Thyroid gland (tissue), 4 donors: ENCODE measurements at regions not wholly inside any gene's neighbourhood (a gene's known extent, or its start where the extent isn't known, plus 50 kb on each side); places are given as distances from the start of the nearest gene placed in this dataset.

ENCODE experiments used
- DNase-seq, 2 donors: peaks; one replicate each; pipeline ENCODE4 v3.0.0-alpha.2; 2019
- H3K27ac ChIP-seq, 3 donors: fragments of 200-600 bp; sonication (generic); 1 replicate in 2 of 3; 2 replicates in 1 of 3; pipeline ENCODE4 v1.5.1; 2016 to 2019; ENCODE audit warnings: mild to moderate bottlenecking in 1 of 3, moderate library complexity in 1 of 3
- H3K27me3 ChIP-seq: fragments of 200-600 bp; sonication (generic); one replicate; pipeline ENCODE4 v1.5.1; 2019
- H3K36me3 ChIP-seq, 2 donors: fragments of 200-600 bp; sonication (generic); one replicate each; pipeline ENCODE4 v1.5.1; 2016 to 2019
- H3K4me1 ChIP-seq, 2 donors: fragments of 200-600 bp; sonication (generic); one replicate each; pipeline ENCODE4 v1.5.1; 2017 to 2019
- H3K4me3 ChIP-seq, 3 donors: fragments of 200-600 bp; sonication (generic); replicated peaks in 1 of 3; 1 replicate in 2 of 3; 2 replicates in 1 of 3; pipeline ENCODE4 v1.5.1; 2016; ENCODE audit warnings: mild to moderate bottlenecking in 1 of 3
- H3K9me3 ChIP-seq: fragments of 200-600 bp; sonication (generic); one replicate; pipeline ENCODE4 v1.5.1; 2017
- POLR2A ChIP-seq, 2 donors: fragments of 450-650 bp; IDR thresholded peaks; one replicate each; pipeline ENCODE4 v1.6.1; 2017; ENCODE audit warnings: antibody characterized with exemption in 2 of 2, mild to moderate bottlenecking in 2 of 2, moderate library complexity in 1 of 2
- WGBS, 2 donors: methylation state at CpG; one replicate each; pipeline ENCODE4 v1.1.5; 2017; 5-methylcytosine and 5-hydroxymethylcytosine counted together
- intact Hi-C: fragments of 100-400 bp; cut with DNase I; formaldehyde crosslinking; loops from one replicate; pipeline ENCODE4 v1.15.1; 2023
- TF ChIP-seq, protein P1 (sequence below), 6 experiments: fragments of 200-600 bp in 3 of 6; fragments of 450-650 bp in 3 of 6; sonication (generic) in 3 of 6; IDR thresholded peaks; one replicate each; pipeline ENCODE4 v1.5.1; 2016 to 2019; ENCODE audit warnings: antibody characterized with exemption in 6 of 6, mild to moderate bottlenecking in 2 of 6, inconsistent platforms in 1 of 6, moderate library complexity in 1 of 6

DNA sequence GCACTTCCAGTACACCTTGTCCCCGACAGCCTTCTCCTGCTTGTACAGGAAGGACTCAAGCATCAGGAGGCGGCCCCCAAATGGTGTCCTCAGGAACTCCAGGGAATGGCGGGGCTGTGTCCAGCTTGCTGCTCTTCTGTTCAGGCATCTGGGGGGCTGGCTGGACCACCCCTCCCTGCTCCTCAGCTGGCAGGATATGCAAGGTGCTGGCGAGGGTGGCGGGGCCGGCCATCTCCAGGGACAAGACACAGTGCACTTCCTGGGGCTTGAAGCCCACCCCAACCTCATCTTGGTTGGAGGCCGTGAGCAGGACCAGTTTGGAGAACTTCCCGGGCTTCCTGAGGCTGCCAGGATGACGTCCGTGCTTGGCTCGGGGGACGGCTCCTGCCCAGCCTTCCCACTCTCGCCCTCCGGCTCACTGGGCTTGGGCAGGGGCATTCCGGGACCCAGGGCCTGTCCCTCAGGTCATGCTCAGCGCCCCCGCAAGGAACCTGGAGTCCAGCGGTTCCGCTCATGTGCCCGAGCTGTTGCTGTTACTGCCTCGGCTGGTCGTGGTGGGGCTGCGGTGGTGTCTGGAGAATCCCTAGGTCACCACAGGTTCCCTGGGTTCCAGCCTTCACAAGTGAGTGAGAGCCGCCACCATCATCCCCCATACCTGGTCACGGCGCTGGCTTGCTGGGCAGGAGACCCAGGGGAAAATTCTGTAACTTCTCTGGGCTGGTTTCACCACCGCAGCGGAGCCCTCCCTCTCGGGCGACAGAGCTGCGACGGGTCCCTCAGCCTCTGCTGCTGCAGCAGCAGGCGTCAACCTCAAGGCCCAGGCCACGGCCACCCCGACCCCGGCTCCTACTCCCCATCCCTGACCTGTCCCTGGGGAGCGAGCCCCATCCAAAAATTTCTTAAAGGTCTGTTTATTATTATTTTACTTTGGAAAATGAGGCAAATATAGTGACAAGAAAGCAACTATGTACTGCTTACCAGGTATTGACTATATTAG is 82.8 kb upstream of the FXR1 start:
- H3K36me3 ChIP-seq, result no peaks in the 10 kb centered on the region
- no peaks in the 10 kb centered on the region for H3K27me3 ChIP-seq
- H3K9me3 ChIP-seq, result no peaks in the 10 kb centered on the region
- H3K4me3 ChIP-seq, result no peak overlapping the region
- no peak for DNase-seq
- intact Hi-C loops, result no loop called here
- 88 to 94% methylated on average over 18 to 29 of the region's 37 CpGs for WGBS, 2 donors
- H3K4me1 ChIP-seq, result no peaks in the 10 kb centered on the region
- no peak overlapping the region for H3K27ac ChIP-seq
- no peak for TF ChIP-seq POLR2A (IDR thresholded peaks at IDR 0.05)
- TF ChIP-seq, protein P1, sequence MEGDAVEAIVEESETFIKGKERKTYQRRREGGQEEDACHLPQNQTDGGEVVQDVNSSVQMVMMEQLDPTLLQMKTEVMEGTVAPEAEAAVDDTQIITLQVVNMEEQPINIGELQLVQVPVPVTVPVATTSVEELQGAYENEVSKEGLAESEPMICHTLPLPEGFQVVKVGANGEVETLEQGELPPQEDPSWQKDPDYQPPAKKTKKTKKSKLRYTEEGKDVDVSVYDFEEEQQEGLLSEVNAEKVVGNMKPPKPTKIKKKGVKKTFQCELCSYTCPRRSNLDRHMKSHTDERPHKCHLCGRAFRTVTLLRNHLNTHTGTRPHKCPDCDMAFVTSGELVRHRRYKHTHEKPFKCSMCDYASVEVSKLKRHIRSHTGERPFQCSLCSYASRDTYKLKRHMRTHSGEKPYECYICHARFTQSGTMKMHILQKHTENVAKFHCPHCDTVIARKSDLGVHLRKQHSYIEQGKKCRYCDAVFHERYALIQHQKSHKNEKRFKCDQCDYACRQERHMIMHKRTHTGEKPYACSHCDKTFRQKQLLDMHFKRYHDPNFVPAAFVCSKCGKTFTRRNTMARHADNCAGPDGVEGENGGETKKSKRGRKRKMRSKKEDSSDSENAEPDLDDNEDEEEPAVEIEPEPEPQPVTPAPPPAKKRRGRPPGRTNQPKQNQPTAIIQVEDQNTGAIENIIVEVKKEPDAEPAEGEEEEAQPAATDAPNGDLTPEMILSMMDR (IDR thresholded peaks at IDR 0.05), result no peak

DNA sequence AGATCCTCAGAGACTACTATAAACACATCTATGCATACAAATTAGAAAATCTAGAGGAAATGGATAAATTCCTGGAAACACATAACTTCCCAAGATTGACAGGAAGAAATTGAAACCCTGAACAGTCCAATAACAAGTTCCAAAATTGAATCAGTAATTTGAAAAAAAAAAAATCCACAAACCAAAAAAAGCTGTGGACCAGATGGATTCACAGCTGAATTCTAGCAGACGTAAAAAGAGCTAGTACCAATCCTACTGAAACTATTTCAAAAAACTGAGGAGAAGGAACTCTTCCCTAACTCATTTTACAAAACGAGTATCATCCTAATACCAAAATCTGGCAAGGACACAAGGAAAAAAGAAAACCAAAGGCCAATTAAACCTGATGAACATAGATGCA is 77.0 kb upstream of the FXR1 start:
- intact Hi-C loops, result no loop called here
- no peak for DNase-seq
- Histone ChIP-seq H3K9me3 (no peaks in the 10 kb centered on the region), H3K27me3 (no peaks in the 10 kb centered on the region), H3K36me3 (no peaks in the 10 kb centered on the region), H3K4me1 (no peaks in the 10 kb centered on the region), H3K27ac (no peak overlapping the region), H3K4me3 (no peak overlapping the region)
- WGBS, 2 donors, result 77 to 88% methylated on average over 2 of the region's 2 CpGs
- TF ChIP-seq, protein P1 (IDR thresholded peaks at IDR 0.05), result no peak
- no peak for TF ChIP-seq POLR2A (IDR thresholded peaks at IDR 0.05)

DNA sequence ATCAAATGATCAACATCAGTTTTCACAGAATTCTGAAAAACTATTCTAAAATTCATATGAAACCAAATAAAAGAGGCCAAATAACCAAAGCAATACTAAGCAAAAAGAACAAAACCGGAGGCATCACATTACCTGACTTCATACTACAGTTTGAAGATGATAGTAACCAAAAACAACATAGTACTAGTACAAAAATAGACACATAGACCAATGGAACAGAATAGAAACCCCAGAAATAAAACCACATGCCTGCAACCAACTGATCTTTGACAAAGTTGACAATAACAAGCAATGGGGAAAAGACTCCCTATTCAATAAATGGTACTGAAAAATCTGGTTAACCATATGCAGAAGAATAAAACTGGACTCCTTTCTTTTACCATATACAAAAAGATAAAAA is 75.7 kb upstream of the FXR1 start:
- WGBS, 2 donors, result 90 to 93% methylated on average over 1 of the region's 1 CpG
- no peak overlapping the region for H3K27ac ChIP-seq
- intact Hi-C loops, result no loop called here
- DNase-seq, result no peak
- H3K4me1 ChIP-seq, result no peaks in the 10 kb centered on the region
- no peaks in the 10 kb centered on the region for H3K36me3 ChIP-seq
- no peaks in the 10 kb centered on the region for H3K9me3 ChIP-seq
- TF ChIP-seq, protein P1 (IDR thresholded peaks at IDR 0.05), result no peak
- no peak for TF ChIP-seq POLR2A (IDR thresholded peaks at IDR 0.05)
- H3K27me3 ChIP-seq, result no peaks in the 10 kb centered on the region
- H3K4me3 ChIP-seq, result no peak overlapping the region

DNA sequence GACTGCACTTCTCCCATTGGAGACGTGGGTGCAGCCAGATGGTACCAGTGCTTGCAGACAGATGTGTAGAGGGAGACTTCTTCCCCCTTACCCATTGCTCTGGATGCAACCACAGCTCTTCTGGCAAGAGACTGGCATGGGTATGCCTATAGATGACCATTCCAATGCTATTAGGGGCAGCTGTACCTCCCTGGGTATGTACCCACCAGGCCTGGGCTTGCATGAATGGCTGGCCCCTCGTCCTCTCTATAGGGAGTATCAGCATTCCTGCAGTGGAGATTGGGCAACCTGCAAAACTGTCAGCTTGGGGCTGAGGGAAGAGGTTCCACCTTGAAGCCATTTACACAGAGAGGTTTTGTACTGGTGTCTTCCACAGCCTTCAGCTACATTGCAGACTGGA is 57.6 kb upstream of the FXR1 start:
- no peak for DNase-seq
- WGBS, 2 donors, result 41 to 63% methylated on average over 2 of the region's 2 CpGs
- no peaks in the 10 kb centered on the region for H3K27me3 ChIP-seq

DNA sequence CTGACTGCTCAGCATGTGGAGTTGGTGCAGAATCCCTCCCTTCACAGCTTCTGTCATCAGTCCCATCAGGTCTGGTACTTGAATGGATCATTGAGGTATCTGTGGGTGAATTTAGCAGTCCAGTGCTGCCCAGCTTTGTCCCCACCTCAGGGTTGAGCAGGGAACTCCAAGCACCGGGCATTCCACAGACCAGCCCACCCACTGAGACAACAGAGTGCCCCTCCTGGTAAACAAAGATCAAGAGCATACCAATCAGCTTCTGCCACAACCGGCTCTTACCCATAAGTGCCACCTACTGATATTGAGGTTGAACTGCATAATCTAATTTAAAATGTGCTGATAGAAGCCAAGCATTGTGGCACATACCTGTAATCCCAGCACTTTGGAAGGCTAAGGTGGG is 57.1 kb upstream of the FXR1 start:
- Histone ChIP-seq H3K4me1 (no peaks in the 10 kb centered on the region), H3K4me3 (no peak overlapping the region), H3K27me3 (no peaks in the 10 kb centered on the region), H3K36me3 (no peaks in the 10 kb centered on the region), H3K9me3 (no peaks in the 10 kb centered on the region), H3K27ac (no peak overlapping the region)
- DNase-seq, result no peak
- TF ChIP-seq, protein P1 (IDR thresholded peaks at IDR 0.05), result no peak
- TF ChIP-seq POLR2A (IDR thresholded peaks at IDR 0.05), result no peak
- intact Hi-C loops, result no loop called here
- 0% methylated on average over 2 of the region's 2 CpGs for WGBS, 2 donors

More for the DNA sequence above, 57.6 kb upstream of the FXR1 start:
- Histone ChIP-seq H3K4me1 (no peaks in the 10 kb centered on the region), H3K9me3 (no peaks in the 10 kb centered on the region), H3K27ac (no peak overlapping the region), H3K4me3 (no peak overlapping the region), H3K36me3 (no peaks in the 10 kb centered on the region)
- intact Hi-C loops, result no loop called here
- TF ChIP-seq POLR2A (IDR thresholded peaks at IDR 0.05), result no peak
- TF ChIP-seq, protein P1 (IDR thresholded peaks at IDR 0.05), result no peak
